Suppressor macrophage (primary cell): ENCODE measurements at regions not wholly inside any gene's neighbourhood (a gene's known extent, or its start where the extent isn't known, plus 50 kb on each side); places are given as distances from the start of the nearest gene placed in this dataset.
"Not testable (repeated sequence)": the region's sequence is repeated elsewhere in the genome, so short reads cannot be mapped to it uniquely, and the experiment has no call there.

ENCODE experiments used
- DNase-seq, 4 experiments: peaks; one replicate each; pipeline ENCODE4 v3.0.0-alpha.2; 2020 to 2022

DNA sequence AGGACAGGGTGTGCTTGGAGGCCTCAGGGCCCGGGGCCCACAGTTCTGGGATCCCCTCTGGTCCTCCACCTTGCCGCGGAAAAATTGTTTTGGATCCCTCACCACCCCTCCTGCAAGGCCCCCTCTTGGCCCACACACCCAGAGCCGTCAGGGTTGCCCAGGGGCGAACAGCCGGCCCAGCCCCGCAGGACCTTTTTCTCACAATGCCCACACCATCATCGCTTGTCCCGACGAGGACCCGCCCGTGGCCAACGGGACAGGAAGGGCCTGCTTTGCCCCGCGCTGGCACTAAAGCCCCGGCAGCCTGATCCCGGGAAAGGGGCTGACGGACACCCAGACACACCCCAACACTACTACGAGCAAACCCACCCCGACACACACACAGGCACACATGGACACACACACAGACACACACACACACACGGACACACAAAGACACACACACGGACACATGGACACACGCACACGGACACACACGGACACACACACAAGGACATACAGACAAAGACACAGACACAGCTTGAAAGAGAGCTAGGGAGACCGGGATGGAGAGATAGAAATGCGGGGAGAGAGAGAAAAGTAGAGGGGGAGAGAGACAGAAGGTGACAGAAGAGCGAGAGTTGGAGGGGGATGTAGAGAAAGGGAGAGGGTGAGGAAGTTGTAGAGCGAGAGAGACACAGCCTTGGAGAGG, 1493.5 kb upstream of the DEFB115 start:
- DNase-seq = no peak

DNA sequence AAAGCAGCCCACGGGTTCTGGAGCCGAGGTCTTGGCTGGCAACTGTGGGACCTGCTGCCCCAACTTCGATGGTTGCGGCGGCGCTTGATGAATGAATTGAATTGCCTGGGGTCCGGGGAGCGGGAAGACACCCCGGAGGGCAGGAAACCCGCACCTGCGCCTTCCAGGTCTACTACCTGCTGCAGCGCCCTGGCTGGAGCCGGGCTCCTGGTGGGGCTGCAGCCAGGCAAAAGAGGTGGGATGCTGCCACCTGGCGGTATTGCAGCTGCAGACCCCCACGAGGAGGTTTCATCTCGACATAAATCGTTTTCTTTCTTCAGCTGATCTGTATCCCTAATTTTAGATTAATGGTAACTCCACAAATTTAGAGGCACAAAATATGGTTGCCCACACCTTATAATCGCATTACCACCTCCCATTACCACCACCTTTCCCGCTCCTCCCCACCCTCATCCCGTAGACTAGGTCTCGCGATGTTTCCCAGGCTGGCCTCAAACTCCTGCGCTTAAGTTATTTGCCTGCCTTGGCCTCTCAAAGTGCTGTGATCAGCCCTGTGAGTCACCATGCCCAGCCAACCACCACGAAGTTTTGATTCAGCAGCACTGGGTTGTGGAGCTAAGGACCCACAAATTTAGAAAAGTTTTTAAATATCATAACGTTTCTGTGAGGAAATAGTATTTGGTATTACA, 1492.4 kb upstream of the DEFB115 start:
- not testable (repeated sequence) for DNase-seq

DNA sequence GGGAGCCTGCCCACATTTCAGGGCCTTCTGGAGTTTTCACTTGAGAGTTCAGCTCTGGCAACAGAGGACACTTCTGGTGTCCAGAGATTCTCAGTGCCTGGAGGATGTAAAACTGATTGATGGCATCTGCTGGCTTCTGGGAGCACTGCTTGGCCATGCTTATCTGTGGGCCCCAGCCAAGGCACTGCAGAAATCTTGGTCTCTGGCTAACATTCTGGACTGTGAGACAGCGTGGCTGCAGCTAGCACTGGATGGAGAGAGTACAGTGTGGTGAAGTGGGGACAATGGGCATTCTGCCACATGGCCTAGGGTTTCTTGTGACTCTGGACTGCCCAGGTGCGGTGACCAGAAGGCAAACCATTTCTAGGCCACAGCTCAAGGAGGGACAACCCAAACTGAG, 1479.4 kb upstream of the DEFB115 start:
- DNase-seq = not testable (repeated sequence)

GRCh38 chr20:29781217-29781616, 1476.2 kb upstream of the DEFB115 start:
- not testable (repeated sequence) for DNase-seq

GRCh38 chr20:29781891-29782290, 1475.6 kb upstream of the DEFB115 start:
- DNase-seq = not testable (repeated sequence)

DNA sequence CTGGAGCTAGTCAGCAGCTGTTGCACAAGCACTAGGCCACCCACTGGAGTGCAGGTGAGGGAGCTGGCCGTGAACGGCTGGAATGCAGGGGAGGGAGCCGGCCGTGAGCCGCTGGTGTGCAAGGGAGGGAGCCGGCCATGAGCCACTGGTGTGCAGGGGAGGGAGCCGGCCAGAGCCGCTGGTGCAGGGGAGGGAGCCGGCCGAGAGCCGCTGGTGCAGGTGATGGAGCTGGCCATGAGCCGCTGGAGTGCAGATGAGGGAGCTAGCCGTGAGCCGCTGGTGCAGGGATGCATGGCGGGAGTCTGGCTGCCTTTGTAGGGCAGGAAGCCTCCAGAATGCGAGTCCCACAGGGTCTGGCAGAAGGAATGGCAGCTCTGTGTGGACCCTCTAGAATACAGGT, 1470.0 kb upstream of the DEFB115 start:
- DNase-seq = not testable (repeated sequence)

DNA sequence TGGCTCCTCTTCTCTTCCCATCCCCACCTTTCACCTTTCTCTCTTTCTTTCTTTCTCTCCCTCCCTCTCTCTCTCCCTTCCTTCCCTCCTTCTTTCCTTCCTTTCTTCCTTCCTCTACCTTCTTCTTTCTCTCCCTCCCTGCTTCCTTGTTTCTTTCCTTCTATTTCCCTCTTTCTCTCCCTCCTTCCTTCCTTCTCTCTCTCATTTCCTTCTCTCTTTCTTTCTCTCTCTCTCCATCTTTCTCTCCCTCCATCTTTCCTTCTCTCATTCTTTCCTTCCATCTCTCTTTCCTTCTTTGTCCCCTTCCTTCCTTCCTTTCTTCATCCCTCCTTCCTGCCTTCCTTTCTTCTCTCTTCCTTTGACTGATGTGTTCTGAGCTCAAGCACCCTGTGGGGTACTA, 1467.0 kb upstream of the DEFB115 start:
- DNase-seq = no peak

DNA sequence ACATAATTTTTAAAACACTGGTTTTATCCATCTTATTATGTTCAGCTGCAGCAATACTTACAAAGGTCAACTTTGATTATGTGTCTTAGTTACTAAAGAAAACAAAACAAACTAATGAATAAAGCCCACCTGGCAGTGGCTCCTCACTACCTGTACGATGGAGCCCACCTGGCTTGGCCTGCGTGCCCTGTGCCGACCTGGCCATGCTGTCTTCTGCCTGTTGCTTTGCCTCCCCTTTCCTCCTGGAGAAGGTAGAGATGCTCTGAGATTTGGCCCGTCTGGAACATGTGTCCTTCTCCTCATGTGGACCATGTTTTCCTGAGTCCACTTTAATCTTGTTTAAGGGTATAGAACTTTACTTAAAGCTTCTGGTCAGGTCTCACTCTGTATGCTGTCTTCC, 1426.0 kb upstream of the DEFB115 start:
- DNase-seq = not testable (repeated sequence)

DNA sequence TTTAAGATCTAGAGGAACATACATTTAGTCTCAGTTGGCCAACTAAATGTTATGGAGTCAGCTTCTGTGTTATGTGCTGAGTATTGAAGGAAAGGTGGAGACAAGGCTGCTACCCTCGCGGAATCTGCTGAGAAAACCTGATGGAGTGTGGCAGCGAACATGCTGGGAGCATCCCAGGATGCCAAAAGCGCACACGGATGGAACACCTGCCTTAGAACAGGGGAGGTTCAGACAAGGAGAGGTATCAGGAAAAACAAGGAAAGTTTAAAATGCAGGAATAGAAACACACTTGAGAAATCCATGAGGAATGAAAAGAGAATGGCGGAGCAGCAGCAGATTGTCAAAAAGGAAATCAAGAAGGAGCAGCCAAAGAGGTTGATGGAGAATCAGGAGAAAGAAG, 1389.5 kb upstream of the DEFB115 start:
- DNase-seq = not testable (repeated sequence)

DNA sequence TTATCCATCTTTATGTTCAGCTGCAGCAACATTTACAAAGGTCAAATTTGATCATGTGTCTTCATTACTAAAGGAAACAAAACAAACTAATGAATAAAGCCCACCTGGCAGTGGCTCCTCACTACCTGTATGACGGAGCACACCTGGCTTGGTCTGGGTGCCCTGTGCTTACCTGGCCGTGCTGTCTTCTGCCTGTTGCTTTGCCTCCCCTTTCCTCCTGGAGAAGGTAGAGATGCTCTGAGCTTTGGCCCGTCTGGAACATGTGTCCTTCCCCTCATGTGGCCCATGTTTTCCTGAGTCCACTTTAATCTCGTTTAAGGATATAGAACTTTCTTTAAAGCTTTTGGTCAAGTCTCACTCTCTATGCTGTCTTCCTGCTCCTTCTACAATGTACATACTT, 1388.8 kb upstream of the DEFB115 start:
- DNase-seq = not testable (repeated sequence)

DNA sequence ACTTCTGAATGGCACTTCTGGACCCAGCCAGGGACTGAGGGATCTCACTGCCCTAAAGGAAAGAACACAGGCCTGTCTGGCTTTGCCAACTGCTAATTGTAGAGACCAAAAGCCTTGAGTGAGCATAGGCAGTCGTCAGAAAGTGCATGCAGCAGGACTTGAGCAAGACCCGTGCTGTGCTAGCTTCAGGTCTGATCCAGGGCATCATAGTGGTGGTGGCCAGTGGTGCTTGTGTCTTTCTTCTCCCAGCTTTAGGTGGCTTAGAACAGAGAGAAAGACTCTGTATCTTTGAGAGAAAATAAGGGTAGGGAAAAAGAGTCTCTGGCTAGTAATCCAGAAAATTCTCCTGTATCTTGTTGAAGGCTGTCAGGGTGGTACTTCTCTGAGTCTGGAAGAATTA, 1385.6 kb upstream of the DEFB115 start:
- not testable (repeated sequence) for DNase-seq

- DNase-seq = peak; percentile 15 to 68 (median 50)
Measured at GRCh38 chr20:29873946-29874345, 1383.5 kb upstream of the DEFB115 start.

DNA sequence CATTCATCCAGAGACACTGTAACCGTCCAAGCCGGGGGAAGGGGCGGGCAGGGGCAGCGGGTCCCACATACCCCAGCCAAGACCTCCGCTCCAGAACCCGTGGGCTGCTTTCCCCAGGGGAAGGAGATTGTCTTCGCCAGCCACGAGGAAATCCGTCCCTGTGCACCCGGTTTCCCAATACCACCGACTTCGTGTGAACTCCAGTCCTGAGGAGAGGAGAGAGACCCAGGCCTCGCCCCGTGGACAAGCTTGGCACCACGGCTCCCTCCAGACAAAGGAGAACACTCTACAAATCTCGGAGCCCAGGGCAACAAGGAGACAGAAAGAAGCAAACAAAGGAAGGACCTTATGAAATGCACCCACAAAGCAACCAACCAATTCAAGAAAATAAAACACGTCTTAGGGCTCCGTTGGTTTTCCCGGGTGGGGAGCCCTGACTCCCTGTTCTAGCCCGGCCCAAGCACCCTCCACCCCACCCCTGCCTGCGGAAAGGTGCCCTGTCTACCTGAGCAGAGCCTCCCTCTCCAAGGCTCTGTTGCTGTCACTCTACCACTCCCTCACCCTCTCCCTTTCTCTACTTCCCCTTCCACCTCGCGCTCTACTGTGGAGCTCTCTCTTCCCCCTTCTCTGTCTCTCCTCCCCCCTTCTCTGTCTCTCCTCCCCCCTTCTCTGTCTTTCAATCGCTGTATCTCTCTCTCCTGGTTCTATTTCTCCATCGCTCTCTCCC, 1382.8 kb upstream of the DEFB115 start:
- DNase-seq = no peak

DNA sequence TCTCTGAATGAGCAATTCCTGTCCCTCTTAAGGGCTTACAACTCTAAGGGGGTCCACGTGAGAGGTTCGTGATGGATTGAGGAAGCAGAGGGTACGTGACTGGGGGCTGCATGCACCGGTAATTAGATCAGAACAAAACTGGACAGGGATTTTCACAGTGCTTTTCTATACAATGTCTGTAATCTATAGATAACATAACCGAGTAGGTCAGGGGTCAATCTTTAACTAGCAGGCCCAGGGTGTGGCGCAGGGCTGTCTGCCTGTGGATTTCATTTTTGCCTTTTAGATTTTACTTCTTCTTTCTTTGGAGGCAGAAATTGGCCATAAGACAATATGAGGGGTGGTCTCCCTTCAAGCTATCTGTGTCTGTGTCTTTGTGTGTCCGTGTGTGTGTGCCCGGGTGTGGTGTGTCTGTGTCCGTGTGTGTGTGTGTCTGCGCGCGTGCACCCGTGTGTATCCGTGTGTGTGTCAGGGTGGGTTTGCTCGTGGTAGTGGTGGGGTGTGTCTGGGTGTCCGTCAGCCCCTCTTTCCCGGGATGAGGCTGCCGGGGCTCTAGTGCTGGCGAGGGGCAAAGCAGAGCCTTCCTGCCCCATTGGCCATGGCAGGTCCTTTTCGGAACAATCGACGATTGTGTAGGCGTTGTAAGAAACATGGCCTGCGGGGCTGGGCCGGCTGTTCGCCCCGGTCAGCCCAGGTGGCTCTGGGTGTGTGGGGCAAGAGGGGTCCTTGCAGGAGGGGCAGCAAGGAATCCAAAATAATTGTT, 1382.0 kb upstream of the DEFB115 start:
- DNase-seq = not testable (repeated sequence)

GRCh38 chr20:29876084-29876910, 1381.2 kb upstream of the DEFB115 start:
- not testable (repeated sequence) for DNase-seq

DNA sequence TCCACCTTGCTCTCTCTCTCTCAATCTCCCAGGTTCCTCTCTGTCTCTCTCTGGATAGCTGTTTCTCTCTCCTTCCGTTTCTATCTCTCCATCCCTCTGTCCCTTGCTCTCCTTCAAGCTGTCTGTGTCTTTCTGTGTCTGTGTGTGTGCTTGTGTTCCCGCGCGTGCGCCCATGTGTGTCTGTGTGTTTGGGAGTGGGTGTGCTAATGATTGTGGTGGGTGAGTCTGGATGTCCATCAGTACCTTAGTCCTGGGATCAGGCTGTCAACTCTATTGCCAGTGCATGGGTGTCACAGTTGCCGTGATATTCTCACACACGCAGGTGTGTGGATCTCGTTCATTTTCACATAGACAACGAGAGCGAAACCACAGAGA, 1380.6 kb upstream of the DEFB115 start:
- no peak for DNase-seq

DNA sequence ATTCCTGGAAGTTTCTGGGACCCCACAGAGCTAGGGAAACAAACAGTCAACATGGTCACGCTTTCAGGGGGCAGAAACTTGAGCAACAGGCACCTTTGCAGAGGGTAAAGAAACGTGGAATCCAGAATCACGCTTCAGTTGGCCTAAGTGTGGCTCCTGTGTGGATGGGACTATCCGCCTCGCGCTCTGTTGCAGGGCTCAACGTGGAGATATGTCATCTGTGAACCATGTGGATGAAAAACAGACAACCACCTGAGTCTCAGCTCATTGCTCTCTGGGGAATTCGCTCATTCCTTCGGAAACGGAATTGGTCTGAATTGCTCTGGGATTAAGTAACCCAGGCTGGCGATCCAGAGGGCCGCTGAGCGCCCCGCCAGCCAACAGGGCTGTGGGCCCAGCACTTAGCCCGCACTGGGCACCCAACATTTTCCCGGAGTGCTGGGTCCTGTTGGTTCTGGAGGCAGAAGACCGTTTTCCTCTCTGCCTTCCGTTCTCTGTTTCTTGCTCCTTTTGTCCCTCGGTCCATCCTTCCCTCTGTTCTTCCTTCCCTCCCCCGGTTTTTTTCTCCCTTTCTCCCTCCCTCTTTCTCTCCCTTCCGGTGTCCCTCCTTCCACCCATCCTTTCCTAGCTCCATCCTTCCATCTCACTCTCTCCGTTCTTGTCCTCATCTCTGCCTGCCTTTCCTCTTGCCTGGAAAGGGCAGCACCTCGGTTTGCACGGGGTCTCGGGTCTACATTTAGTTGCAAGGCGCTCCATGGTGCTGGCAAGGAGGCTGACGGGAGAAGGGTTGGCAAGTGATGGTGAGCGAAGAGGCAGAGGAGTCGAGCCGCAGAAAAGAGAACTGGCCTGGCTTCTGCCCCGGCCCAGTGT, 1379.8 kb upstream of the DEFB115 start:
- DNase-seq = not testable (repeated sequence)

- DNase-seq = peak in 3 of 4 experiments; percentile 9 to 30 (median 21)
Measured at GRCh38 chr20:29878281-29878741, 1379.2 kb upstream of the DEFB115 start.

- DNase-seq = no peak
Measured at GRCh38 chr20:29878777-29879442, 1378.6 kb upstream of the DEFB115 start.

GRCh38 chr20:29881107-29881506, 1376.4 kb upstream of the DEFB115 start:
- DNase-seq = not testable (repeated sequence)
